NAMALWA (cell line): ENCODE measurements at regions not wholly inside any gene's neighbourhood (a gene's known extent, or its start where the extent isn't known, plus 50 kb on each side); places are given as distances from the start of the nearest gene placed in this dataset.
"Not testable (repeated sequence)": the region's sequence is repeated elsewhere in the genome, so short reads cannot be mapped to it uniquely, and the experiment has no call there.

Source experiments
- DNase-seq: peaks from one replicate; pipeline ENCODE4 v3.0.0-alpha.2; 2015; ENCODE audit warnings: low spot score

DNA sequence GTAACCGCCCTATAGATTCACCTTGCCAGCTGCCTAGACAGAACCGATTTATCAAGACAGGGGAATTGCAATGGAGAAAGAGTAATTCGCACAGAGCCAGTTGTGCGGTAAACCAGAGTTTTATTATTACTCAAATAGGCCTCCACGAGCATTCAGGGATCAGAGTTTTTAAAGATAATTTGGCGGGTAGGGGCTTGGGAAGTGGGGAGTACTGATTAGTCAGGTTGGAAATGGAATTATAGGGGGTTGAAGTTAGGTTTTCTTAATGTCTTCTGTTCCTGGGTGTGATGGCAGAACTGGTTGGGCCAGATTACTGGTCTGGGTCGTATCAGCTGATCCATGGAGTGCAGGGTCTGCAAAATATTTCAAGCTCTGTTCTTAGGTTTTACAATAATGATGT is 756.9 kb upstream of the ADGRB3 start:
- DNase-seq = not testable (repeated sequence)

DNA sequence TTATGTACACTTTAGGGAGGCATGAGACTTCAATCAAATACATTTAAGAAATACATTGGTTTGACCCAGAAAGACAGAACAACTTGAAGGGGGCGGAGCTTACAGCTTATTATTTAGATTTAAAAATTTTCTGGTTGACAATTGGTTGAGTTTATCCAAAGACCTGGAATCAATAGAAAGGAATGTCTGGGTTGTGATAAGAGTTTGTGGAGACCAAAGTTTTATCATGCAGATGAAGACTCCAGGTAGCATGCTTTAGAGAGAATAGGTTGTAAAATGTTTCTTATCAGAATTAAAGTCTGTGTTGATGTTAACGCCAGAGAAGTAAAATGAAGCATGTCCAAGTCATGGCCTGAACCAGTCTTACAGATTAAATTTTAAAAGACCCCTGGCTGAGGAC is 757.8 kb upstream of the ADGRB3 start:
- no peak for DNase-seq

DNA sequence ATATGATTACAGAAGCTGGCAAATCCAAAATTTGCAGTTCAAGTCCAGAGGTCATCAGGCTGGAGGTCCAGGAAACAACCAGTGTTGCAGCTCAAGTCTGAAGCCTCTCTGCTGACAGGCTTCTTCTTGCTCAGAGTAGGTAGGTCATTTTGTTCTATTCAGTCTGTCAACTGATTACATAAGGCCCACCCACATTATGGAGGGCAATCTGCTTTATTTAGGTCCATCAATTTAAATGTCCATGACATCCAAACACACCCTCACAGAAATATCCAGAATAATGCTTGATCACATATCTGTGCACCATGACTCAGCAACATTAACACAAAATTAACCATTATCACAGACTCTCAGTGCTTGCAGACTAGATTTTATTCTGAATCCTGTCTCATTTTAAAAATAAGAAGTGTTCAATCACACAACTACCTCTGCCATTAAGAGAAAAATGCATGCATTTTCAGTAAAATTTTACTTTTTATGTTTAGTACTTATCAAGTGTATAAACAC is 759.2 kb upstream of the ADGRB3 start:
- DNase-seq = no peak

DNA sequence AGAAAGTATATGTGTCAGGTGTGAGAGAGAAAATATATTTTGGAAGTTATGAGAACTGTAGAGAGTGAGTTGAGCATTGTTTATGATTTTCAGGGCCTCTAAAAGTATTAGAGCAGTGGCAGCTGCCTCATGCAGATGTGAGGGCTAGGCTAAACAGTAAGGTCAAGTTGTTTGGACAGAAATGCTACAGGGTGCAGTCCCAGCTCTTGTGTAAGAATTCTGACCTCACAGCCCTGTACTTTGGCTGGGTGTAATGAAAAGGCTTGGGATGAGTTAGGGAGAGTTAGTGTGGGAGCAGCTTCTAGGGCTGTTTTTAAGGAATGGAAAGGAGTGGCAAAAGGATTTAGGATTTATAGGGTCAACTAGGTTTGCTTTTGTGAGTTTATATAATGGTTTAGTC is 764.8 kb upstream of the ADGRB3 start:
- DNase-seq = no peak

GRCh38 chr6:67863346-67863745 is 771.7 kb upstream of the ADGRB3 start:
- DNase-seq = no peak

DNA sequence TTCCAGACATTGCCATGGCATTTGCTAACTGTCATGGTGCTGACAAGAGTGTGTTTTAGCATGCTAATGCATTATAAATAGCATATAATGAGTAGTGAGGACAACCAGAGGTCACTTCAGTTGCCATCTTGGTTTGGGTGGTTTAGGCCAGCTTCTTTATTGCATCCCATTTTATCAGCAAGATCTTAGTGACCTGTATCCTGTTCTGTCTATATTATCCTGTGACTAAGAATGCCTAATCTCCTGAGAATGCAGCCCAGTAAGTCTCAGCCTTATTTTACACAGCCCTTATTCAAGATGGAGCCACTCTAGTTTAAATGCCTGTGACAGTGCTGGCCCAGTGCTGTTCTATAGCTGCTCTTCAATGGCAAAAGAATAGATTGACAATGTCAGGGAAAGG is 781.0 kb upstream of the ADGRB3 start:
- DNase-seq = no peak

DNA sequence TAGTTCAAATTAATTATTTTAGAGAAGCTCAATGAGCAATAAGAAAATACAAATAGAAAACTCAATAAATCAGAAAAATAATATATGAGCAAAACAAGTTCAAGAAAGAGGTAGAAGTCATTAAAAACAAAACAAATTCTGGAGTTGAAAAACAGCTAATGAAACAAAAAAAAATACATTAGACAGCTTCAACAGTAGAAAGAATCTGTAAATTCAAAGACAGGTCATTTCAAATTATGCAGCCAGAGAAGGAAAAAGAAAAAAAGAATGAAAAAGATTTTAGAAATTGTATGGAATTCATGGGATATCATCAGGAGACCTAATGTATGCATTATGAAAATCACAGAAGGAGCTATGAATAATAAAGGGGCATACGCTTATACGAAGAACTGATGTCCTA is 795.3 kb upstream of the ADGRB3 start:
- DNase-seq = no peak

GRCh38 chr6:67825201-67825895 is 809.7 kb upstream of the ADGRB3 start:
- no peak for DNase-seq

DNA sequence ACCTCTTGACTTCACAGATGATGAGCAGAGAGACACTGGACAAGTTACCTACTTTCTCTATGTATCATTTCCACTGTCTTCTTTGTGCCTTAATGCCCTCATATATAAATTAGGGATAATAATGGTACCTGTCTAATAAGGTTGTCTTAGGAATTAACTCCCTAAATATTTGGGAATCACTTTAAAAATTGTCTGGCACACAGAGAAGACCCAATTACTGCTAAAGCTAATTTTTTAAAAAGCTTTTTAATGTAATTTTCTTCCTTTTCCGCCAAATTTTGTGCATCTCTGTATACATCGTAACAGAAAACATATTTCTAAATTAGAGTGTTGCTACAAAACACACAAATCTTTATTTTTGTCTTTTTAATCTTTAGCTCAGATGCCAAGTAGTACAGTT is 816.8 kb upstream of the ADGRB3 start:
- no peak for DNase-seq

DNA sequence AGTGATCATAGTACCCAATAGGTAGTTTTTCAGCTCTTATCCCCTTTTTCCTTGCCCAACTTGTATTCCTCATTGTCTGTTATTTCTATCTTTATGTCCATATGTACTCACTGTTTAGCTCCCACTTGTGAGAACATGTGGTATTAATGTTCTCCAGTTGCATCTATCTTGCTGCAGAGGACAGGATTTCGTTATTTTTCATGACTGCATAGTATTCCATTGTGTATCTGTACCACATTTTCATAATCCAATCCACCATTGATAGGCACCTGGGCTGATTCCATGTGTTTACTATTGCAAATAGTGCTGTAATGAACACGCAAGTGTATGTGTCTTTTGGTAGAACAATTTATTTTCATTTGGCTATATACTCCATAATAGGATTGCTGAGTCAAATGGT is 819.5 kb upstream of the ADGRB3 start:
- DNase-seq = no peak

GRCh38 chr6:67814262-67814661 is 820.8 kb upstream of the ADGRB3 start:
- no peak for DNase-seq

DNA sequence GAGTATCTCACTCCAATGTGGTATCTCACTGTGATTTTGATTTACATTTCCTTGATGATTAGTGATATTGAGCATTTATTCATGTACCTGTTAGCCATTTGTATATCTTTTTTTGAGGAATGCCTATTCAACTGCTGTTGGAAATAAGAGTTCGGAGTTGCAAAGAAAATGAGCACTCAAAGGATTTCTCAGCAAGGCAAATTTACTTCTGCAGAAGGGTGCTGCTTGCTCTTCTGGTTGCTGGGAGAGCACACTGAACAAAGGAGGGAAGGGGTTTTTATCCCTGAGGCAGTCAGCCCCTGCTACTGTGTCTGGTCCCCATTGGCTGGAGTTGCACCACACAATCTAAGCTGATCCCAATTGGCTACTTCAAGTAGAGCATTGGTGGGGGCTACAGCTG is 822.4 kb upstream of the ADGRB3 start:
- DNase-seq = no peak

DNA sequence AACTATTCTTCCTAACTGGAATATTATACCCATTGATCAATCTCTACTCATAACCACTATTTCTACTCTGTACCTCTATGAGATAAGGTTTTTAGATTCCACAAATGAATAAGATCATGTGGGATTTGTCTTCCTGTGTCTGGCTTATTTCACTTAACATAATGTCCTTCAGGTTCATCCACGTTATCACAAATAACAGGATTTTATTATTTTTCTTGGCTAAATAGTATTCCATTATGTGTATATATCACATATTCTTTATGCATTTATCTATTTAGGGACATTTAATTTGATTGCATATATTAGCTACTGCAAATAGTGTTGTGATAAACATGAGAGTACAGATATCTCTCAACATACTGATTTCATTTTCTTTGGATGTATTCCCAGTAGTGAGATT is 823.0 kb upstream of the ADGRB3 start:
- DNase-seq = no peak

GRCh38 chr6:67811239-67812037 is 823.6 kb upstream of the ADGRB3 start:
- DNase-seq = no peak

GRCh38 chr6:67804808-67805207 is 830.3 kb upstream of the ADGRB3 start:
- not testable (repeated sequence) for DNase-seq

- DNase-seq = no peak
Observed at GRCh38 chr6:67802771-67803170, 832.3 kb upstream of the ADGRB3 start.

- DNase-seq = peak; percentile 35
Observed at GRCh38 chr6:67792996-67793395, 842.1 kb upstream of the ADGRB3 start.

DNA sequence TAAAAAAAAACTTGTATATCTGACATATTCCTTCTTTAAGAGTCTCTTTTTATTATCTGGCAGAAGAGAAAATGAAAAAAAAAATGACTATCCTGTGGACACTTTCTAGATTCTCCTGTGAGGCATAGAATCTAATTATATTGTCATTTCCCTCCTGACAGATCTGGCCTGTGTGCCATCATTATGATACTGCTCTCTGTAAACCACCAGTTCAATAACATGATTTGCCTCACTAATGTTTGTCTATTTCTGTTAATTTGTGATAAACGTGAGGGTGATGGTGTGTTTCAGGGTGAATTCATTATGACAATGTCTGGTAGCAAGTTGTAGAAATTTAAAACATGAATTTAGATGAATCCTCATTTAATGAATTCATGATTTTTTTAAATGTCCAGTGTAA is 844.5 kb upstream of the ADGRB3 start:
- no peak for DNase-seq

DNA sequence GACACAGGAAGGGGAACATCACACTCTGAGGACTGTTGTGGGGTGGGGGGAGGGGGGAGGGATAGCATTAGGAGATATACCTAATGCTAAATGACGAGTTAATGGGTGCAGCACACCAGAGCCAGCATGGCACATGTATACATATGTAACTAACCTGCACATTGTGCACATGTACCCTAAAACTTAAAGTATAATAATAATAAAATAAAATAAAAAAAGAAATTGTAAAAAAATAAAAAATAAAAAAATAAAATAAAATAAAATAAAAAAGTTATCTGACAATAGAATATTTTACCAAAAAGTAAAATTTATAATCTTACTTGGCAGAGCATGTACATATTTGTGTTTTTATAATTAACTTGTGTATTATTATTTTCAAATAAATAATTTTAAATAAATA is 848.0 kb upstream of the ADGRB3 start:
- not testable (repeated sequence) for DNase-seq

GRCh38 chr6:67779876-67780275 is 855.2 kb upstream of the ADGRB3 start:
- DNase-seq = no peak

GRCh38 chr6:67775333-67775732 is 859.7 kb upstream of the ADGRB3 start:
- DNase-seq = no peak

DNA sequence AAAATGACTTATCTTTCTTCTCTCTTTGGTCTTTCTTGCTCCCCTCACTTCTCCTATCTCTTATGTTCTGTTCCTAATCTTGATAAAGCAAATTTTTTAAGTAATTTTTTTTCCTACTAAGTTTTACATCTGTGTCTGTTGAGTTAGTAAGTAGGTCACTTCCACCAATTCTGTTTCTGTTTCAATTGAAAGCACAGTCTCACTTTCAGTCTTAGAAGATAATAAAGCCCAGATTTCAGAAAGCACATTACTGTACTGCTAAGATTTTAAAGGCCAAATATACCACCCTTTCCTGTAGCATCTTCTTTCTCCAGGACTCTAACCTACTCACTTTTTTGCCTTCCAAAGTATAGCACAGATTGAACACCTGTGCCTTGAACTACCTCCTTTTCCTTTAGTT is 866.1 kb upstream of the ADGRB3 start:
- no peak for DNase-seq

DNA sequence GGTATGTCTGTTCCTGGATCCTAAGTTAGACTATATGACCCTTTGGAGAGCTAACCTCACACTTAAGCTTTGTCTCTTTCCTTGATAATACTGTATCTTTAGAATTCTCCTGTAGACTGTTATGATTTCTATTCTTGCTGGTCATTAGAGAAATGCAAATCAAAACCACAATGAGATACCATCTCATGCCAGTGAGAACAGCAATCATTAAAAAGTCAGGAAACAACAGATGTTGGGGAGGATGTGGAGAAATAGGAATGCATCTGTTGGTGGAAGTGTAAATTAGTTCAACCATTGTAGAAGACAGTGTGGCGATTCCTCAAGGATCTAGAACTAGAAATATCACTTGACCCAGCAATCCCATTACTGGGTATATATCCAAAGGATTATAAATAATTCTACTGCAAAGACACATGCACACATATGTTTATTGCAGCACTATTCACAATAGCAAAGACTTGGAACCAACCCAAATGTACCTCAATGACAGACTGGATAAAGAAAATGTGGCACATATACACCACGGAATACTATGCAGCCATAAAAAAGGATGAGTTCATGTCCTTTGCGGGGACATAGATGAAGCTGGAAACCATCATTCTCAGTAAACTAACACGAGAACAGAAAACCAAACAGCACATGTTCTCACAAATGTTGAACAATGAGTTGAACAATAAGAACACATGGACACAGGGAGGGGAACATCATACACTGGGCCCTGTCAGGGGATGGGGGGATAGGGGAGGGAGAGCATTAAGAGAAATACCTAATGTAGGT is 867.8 kb upstream of the ADGRB3 start:
- DNase-seq = not testable (repeated sequence)
